ENCODE measurements at regions not wholly inside any gene's neighbourhood (a gene's known extent, or its start where the extent isn't known, plus 50 kb on each side); places are given as distances from the start of the nearest gene placed in this dataset.
"Not testable (repeated sequence)": the region's sequence is repeated elsewhere in the genome, so short reads cannot be mapped to it uniquely, and the experiment has no call there.

DNA sequence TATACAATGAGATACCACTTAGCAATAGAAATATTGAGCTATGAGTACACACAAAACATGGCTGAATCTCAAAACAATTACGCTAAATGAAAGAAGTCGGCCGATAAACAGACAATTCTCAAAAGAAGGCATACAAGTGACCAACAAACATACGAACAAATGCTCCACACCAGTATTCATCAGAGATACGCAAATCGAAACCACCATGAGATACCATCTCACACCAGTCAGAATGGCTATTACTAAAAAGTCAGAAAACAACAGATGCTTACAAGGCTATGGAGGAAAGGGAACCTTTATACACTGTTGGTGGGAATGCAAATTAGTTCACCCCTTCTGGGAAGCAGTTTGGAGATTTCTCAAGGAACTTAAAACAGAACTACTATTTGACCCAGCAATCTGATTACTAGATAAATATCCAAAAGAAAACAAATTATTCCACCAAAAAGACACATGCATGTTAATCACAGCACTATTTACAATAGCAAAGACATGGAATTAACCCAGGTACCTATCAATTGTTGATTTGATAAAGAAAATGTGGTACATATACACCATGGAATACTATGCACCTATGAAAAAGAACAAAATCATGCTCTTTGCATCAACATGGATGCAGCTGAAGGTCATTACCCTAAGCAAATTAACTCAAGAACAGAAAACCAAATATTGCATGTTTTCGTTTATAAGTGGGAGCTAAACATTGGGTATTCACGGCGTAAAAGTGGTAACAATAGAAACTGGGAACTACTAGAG, 90.9 kb upstream of the GRAMD1B start:
- no peak for DNase-seq

DNA sequence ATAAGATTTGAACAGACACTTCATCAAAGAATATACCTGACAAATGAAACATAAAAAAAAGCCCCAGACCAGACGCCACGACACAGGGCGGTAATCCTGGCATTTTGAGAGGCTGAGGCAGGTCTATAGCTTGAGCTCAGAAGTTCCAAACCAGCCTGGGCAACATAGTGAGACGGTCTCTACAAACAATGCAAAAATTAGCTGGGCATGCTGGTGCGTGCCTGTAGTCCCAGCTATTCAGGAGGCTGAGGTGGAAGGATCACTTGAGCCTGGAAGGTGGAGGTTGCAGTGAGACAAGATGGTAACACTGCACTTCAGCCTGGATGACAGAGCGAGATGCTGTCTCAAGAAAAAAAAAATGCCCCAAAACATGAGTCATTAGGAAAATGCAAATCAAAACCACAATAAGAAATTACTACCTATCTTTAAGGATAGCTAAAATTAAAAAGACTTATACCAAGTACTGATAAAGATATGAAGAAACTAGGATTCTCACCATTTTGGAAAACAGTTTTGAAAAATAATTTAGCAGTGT, 91.7 kb upstream of the GRAMD1B start:
- no peak for DNase-seq

DNA sequence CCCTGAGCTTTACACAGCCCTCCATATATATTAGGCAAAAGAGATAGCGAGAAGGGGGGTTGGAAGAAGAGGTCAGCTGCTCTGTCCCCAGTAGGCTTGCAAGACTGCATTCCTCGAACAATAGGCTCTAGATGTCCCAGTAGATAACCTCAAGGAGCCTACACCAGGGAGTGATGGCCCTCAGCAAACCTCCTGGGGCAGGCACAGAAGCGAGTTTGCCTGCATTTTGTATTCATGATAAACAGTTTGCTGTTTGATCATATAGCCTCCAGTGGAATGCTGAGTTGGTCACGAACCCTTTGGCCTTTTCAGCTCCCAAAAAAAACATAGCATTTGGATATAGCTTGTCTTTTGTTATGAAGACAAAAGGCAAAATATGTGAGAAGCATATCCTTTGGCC, 95.1 kb upstream of the GRAMD1B start:
- DNase-seq: no peak

DNA sequence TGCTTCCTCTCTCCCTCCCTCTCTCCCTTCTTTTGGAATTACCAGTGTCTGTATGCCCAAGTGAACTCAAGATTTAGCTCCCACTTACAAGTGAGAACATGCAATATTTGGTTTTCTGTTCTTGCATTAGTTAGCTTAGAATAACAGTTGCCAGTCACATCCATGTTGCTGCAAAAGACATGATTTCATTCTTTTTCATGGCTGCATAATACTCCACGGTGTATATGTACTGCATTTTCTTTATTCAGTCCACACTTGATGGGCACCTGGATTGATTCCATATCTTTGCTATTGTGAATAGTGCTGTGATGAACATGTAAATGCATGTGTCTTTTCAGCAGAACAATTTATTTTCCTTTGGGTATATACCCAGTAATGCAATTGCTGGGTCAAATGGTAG, 97.5 kb upstream of the GRAMD1B start:
- DNase-seq: not testable (repeated sequence)

DNA sequence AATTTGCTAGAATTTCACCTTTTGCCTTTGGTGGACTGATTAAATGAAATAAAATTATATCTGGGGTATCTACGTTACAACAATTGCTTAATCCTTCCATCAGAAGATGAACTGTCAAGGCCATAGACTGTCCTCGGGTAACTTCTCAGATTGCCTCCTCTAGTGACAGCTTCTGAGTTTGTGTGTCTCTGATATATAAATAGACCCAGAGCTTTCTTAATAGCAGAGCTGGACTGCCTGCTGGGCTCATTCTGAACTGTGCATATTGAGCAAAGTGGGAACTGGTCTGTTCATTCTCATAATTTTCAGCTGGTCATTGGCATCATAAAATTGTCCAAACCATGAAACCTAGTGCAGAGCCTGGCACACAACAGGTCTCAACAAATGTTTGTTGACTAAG, 99.1 kb upstream of the GRAMD1B start:
- no peak for DNase-seq

DNA sequence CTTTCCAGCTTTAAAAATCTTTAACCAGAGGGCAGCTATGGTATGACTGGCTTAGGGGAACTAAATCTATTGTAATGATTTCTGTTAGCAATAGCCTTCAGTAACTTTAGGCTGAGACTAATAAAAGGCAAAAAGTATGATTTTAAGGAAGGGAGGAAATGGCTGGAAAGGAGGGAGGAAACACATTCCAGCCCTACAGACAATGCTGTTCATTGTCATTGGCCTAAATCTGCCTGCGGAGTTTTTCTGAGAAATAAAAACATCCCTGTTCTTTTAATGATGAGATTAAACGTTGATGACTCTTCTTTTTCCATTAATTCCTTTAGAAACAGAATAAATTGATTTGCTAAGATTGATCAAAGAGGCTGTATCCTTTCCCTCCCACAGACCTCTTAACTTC, 99.6 kb upstream of the GRAMD1B start:
- no peak for DNase-seq

DNA sequence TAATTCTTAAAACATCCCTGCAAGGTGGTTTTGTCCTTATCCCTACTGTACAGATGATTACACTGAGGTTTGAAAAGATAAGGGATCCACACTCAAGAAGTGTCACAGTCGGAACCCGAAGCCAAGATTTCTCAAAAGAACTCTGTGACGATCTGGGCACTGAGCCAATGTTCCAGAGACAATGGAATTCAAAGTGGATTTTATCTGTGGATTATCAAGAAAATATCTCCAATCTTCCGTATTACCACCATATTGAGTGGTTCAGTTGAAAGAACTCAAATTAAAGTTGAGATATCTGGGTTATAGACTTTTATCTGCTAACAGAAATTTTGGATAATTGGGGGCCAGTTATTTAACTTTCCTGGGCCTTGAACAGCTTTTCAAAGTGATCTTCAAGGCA, 100.0 kb upstream of the GRAMD1B start:
- no peak for DNase-seq

DNA sequence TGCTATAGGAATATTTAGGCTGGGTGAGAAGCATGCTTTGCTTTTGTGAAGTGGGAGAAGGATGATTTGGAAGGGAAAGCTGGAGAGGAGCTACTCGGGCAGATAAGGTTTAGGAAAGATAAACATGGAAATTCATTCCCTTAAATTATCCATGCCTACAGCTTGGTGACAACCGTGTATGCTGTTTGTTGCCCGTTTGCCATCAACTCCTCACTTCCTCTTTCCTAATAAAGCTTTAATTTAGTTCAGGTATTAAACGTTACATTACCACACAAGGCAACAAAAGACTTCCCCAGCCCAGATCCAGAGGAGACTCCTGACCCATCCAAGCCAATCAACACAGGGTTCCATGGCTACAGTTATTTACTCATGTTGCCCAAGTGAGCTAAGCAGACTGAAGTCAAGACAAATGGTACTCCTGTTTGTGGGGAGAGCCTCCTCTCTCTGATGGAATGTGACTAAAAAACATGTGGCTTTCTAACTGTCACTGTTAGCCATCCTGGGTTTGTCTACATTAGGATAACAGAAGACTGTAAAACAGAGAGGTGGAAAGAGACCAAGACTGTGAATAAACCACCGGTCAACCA, 101.7 kb upstream of the GRAMD1B start:
- no peak for DNase-seq

DNA sequence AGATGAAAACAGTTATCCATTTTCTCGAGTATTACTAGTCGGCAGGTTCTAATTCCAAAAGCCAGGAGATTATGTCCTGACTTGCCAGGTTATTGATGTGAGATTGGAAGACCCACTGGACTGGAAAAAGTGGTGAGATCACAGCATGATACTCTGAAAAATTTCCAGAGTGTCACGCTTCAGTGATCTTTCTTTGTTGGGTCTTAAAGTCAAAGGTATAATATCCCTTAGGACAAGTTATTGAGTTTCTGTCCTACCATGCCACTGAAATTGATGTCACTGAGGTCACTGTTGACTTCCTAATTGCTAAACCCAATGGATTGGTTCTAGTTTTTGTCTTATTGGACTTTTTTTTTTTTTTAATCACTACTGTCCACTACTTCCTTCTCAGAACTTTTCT, 104.5 kb upstream of the GRAMD1B start:
- DNase-seq: no peak

DNA sequence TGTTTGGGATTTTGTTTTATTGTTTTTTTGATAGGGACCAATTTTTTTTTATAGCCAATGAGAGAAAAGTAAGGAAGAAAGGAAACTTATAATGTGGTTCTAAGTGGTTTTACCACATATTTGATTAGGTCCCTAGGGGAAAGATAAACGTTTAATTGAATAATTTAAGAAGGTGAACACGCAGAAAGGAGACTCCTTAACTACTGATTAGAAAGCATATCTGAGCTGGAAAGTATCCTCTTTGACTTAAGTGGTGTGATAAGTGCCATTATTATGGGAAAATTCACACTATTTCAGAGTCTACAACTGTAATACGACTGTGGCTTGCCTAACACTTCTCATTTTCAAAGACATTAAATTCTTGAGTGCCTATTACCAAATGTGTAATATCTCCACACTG, 106.5 kb upstream of the GRAMD1B start:
- DNase-seq: no peak

DNA sequence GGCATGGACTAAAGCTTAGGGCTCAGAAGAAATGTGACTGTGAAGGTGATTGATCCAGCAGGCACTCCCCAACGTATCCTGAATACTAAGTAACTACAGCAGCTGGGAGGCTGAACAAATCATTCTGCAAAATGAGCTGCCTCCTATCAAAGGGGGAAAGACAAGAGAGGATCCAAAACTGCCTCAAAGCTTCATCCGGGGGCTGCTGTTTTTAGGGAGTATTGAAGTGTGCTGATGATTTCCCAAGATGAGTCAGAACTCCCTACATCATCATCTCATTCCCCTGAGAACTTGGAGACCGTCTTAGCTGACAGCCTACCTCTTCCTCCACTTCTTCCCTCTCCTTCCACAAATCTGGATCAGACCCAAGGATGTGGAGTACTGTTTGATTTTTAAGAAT, 108.4 kb upstream of the GRAMD1B start:
- no peak for DNase-seq

DNA sequence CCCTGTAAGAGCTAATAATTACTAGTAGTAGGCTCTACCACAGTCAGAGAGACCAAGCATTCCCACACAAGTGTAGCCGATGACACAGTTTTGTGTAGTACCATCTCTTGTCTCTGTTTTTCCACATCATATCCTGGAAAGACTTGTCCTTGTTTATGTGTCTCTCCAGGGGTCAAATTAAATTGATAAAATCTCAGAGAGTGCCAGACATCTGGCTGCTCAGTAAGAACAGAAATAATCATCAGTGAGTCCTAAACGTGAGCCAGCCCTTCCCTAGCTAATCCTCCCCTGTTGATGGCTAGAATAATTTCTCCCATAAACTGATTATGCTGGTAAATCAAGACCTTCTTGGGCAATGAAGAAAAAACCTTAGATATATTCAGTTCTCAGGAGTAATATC, 111.4 kb upstream of the GRAMD1B start:
- no peak for DNase-seq

DNA sequence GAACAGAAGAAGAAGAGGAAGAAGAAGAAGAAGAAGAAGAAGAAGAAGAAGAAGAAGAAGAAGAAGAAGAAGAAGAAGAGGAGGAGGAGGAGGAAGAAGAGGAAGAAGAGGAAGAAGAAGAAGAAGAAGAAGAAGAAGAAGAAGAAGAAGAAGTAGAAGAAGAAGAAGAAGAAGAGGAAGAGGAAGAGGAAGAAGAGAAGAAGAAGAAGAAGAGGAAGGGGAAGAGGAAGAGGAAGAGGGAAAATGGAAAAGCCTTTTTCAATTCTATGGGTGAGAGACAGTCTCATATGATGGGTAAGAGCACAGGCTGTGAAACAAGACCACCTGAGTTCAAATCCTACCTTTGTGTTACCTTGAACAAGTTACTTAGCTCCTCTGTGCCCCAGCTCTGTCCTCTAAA, 111.9 kb upstream of the GRAMD1B start:
- not testable (repeated sequence) for DNase-seq

DNA sequence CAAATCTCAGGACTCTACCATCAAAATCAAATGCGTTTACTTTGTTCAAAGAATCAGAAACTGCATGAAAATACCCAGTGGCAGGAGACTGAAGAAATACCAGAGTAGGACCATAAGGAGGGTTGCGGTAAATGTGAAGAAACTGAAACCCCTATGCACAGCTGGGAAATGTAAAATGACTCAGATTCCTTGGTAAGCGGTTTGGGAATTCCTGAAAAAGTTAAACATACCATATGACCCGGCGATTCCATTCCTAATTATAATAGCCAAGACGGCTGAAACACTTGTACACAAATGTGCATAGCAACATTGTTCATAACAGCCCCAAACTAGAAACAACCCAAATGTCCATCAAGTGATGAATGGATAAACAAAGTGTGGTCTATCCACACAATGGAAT, 114.1 kb upstream of the GRAMD1B start:
- no peak for DNase-seq

DNA sequence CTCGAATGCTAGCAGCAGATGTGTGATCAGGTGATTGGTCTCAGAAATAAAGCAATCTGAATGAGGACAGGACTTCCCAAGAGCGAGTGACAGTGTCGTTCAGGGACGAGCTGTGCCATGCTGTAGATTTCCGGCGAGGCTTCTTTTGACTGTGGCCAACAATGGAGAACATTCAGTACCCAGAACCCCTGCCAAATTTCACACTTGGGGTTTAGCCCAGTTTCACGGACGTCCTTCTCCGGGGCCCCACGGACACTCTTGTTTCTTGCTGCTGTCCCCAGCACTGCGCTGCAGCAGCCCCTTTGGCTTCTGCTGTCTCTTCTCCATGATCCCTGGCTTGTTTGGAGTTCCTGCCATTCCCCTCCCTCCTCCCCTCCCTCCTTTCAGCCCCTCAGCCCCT, 115.1 kb upstream of the GRAMD1B start:
- no peak for DNase-seq

DNA sequence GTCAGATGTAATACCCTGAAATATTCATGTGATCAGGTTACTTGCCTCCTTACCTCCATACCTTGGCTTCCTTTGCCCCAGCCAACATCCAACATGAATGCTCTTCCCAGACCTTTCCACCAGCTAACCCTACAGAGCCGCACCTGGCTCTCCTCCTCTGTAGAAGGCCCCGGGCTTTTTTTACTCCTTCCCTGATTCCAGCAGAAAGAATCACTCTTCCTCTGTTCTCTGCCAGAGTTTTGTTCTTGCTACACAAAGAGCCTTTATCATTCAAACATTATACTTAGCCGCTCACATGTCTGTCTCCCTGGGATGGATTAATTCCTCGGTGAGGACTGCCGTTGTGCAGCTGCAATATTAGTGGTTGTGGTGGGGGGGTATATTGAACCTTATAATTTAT, 116.8 kb upstream of the GRAMD1B start:
- DNase-seq: no peak

DNA sequence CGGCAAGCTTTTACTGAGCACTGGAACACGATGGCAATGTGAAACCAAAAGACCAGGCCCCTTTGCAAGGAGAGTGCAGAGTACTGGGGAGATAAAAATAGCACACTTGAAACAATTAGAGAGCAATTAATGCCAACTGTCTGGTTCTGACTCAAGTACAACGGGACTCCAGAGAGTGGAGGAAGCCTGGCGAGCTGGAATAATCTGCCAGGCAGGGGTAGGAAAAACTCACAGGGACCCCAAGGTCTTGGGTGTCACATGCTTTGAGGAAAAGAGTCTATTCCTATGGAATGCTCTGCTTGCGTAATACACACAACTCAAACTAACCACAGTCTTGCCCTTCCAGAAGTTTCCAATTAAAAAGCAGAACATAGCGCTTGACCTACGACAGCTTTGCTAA, 113.0 kb upstream of the CLMP start:
- DNase-seq: no peak

DNA sequence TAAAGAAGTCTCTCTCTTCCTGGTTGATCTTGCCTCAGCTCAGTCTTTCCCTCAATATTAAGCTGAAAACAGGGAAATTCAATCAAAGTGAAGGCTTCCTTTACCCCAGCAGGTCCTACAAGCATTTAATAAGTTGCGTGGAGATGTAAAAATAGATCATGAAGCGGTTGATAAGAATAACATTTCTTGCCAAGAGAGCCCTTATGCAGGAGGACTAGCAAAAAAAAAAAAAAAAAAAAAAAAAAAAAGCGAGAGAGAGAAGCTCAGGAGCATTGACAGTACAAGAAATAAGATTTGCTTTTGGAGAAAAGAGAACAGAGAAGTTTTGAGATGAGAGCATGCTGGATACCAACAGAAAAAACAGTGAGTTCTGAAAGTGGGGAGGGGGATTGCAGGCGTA, 112.2 kb upstream of the CLMP start:
- no peak for DNase-seq

DNA sequence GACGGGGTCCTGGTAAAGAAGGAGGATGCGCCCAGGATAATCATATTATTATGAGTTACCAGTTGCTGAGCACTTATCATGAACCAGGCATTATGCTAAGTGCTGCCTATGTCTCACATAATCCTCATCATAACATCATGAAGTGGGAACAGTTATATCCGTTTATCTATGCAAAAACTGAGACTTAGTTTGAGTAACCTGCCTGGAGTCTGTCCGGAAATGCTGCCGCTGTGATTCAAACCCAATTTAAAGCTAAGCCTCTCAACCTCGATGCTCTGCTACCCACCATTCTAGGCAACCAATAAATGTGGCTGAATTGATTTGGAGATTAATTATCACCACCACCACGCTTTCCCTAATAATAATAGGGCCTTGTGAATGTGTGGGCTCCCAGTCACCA, 111.5 kb upstream of the CLMP start:
- no peak for DNase-seq

DNA sequence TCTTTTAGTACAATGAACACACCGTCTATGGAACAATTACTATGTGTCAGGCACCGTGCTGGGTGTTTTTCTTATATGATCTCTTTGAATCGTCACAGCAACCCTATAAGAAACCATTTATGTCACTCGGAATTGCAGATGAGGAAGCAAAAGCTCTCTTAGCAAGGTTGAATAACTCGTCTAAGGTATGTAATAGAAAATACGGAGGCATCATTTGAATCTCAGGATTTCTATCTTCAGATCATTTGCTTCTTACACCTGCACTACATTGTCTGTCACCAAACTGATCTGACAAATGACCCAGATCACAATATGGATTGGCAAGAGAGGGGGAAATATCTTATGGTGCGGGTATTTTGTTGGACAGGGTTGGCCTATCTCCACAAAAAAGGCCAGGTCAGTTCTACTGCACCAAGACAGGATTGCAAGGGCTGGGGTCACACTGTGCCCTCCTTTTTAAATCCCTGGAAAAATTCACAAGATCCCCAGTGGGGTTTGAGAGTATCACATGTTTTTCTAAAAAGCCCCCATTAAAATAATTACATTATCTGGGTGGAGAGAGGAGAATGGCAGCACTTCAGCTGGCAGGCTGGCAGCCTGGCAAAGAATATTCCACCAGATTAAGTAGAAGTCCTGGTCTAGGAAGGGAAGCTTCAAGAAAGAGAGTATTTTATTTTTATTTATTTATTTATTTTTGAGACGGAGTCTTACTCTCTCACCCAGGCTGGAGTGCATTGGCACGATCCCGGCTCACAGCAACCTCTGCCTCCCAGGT, 110.7 kb upstream of the CLMP start:
- no peak for DNase-seq

DNA sequence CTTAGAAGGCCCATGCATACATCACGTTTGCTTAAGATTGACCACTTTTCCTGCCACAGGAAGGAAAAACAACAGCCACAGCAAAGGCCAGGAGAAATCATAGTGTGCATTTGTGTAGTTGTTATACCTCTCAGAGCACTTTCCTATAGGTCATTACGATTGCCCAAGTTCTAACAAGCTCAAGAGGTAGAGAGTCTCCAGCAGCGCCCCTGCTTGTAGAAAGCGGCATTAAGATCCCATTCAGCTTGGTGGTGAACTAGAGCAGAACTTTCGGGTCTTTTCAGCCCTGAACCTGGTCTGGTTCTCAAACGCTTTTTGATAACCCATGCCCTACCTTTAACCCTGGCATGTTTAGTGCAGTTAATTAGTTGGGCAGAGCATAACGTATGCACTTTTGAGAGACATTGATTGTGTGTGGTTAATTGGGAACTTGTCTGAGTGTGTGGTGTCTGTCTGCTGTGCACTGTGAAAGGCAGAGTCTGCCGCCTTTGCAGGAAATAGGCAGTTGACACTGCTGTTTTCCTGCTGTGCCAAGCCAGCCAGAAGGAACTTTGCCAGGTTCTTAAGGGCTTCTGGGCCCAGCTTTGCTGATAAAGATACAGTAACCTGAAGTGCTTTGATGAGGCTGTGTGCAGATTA, 109.9 kb upstream of the CLMP start:
- DNase-seq: no peak

DNA sequence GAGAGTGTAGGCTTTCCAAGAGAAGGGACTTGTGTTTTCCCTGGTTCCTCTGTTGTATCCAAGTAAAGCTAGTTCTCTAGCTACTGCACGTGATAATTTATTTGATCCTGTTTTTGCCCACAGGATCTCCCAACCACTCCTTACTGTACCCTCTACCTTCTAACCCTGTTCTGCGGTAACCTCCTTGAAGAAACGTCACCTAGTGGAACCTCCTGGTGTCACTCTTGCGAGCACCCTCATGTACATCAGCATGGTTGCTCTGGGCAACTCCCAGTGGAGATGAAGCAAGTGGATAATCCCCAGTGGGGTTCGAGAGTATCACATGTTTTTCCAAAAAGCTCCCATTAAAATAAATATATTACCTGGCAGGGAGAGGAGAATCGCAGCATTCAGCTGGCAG, 108.9 kb upstream of the CLMP start:
- DNase-seq: no peak

DNA sequence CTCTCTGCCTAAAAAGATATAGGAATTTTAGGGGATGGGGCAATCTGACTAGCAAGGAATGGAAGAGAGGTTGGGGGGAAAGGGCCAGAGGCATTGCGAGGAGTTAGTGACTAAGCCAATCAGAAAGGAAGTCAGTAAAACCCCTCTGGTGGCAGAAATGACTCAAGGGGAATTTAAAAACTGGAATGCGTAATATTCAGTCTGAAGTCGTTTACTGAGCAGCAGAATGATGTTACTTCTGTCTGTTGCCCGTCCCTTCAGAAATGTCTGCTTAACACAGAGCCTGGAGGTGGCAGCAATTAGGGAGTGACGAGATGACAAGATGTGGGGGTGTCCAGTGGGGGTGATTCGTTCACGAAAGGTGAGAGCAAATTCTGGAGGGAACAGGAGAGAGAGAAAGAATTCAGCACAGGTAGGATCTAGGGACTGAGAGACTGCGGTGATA, 107.7 kb upstream of the CLMP start:
- peak in 1 of 2 donors; percentile 14 for DNase-seq

Data from bone marrow (tissue), 2 donors.